HUES6 (cell line): ENCODE measurements at regions not wholly inside any gene's neighbourhood (a gene's known extent, or its start where the extent isn't known, plus 50 kb on each side); places are given as distances from the start of the nearest gene placed in this dataset.

Experiments
- H3K27ac ChIP-seq: 2 replicates; pipeline ENCODE4 v1.7.0; 2013; ENCODE audit warnings: low read depth, mild to moderate bottlenecking, low read length, inconsistent platforms
- H3K27me3 ChIP-seq: 2 replicates; pipeline ENCODE4 v1.6.1; 2013; ENCODE audit warnings: low read length; ENCODE audit not compliant: control insufficient read depth, insufficient read depth
- H3K36me3 ChIP-seq: 2 replicates; pipeline ENCODE4 v1.6.1; 2013; ENCODE audit warnings: low read length; ENCODE audit not compliant: control insufficient read depth, insufficient read depth
- H3K4me1 ChIP-seq: 2 replicates; pipeline ENCODE4 v1.6.1; 2013; ENCODE audit warnings: low read length; ENCODE audit not compliant: control insufficient read depth, insufficient read depth
- H3K4me3 ChIP-seq: 2 replicates; pipeline ENCODE4 v1.5.1; 2013; ENCODE audit warnings: low read depth, low read length
- H3K9ac ChIP-seq: one replicate; pipeline ENCODE4 v1.6.1; 2013; ENCODE audit warnings: mild to moderate bottlenecking, low read length
- H3K9me3 ChIP-seq: 2 replicates; pipeline ENCODE4 v1.6.1; 2013; ENCODE audit warnings: low read depth, low read length; ENCODE audit not compliant: control insufficient read depth, insufficient read depth

DNA sequence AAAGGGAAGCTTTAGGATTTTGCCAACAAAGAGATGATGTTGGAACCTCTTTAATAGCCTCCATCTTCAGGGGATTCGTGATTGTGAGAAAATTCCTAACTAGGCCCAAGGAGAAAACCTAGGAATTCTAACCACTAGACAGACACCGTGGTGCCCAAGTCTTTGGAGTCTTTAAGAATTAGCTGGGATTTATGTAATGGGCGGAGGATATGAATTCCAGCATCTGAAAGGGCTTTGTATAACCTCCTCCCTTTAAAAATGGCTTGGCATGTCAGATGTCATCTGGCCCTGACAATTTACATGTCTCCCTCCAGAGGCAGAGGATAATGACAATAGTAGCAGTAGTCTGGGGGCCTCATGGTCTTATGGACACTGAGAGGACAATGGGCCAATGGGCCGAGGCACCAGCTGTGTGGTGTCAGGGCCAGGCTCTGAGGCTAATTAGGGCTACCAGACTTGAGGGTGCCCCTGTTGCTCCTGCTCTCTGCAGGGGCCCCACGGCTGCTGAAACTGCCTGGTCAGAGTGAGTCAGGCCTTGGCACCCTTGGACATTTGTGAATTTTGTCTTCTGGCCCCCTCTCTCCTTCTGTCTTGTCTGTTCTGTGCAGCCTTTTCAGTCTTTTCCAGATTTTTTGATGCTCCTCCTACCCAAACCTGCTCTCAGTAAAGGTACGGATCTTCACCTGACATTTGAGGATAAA, 113.9 kb downstream of the EDN1 start:
- Histone ChIP-seq H3K9ac (no peak overlapping the region), H3K4me3 (no peak overlapping the region), H3K27ac (no peak overlapping the region), H3K9me3 (no peaks in the 10 kb centered on the region), H3K36me3 (no peaks in the 10 kb centered on the region), H3K4me1 (no peaks in the 10 kb centered on the region), H3K27me3 (no peaks in the 10 kb centered on the region)

DNA sequence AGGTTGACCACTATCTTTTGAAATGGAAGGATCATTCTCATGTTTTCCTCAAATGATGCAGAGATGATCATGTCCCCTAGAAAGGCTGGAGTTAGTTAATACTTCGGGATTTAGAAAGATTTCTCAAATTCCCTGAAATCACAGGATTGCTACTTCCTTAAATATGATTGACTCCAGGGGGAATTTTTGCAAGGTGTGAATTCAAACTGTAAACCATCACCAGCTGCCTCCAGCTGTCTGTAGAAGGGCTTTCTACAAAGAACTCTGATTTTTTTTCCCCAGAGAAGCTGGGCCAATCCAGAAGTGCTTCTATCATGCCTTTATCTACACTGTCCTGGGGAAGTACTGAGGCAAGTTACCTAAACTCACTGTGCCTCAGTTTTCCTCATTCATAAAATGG, 114.5 kb downstream of the EDN1 start:
- Histone ChIP-seq H3K4me3 (no peak overlapping the region), H3K9me3 (no peaks in the 10 kb centered on the region), H3K27me3 (no peaks in the 10 kb centered on the region), H3K9ac (no peak overlapping the region), H3K36me3 (no peaks in the 10 kb centered on the region), H3K4me1 (no peaks in the 10 kb centered on the region), H3K27ac (no peak overlapping the region)

DNA sequence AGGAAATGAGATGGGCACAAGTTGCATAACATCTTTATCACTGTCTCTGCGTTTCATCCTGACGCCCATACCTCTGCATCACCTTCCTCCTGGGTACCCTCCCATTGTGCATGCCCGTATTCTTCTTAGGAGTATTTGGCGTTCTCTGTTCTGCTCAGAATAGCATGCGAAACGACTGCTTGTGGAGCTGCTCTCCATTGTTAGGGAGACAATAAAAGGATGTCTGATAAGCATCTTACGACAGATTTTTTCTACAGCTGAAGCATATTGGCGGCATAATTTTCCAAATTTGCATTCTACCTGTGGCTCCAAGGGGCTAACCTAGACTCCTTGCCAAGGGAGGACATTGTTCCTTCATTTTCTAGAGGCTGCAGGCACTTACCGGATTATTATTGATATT, 118.6 kb downstream of the EDN1 start:
- no peaks in the 10 kb centered on the region for H3K4me1 ChIP-seq

DNA sequence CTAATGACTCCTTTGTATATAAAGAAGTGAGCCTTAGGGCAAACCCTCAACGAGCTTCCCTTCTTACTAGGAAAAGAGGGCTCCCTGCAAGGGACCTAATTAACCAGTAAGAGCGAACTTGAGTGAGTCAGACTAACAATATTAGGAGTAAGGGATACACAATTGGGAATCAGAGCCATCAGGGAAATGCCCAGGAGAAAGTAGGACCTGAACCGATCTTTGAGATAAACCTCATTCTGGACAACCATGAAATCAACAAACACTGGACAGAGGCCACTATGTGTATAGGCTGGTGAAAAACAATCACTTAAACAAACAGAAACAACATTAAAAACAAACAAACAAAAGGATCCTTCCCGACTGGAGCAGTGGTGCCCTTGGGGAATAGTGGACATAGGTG, 120.8 kb downstream of the EDN1 start:
- H3K9me3 ChIP-seq: no peaks in the 10 kb centered on the region
- H3K9ac ChIP-seq: no peak overlapping the region
- no peak overlapping the region for H3K27ac ChIP-seq
- no peaks in the 10 kb centered on the region for H3K4me1 ChIP-seq
- no peaks in the 10 kb centered on the region for H3K27me3 ChIP-seq
- no peaks in the 10 kb centered on the region for H3K36me3 ChIP-seq
- H3K4me3 ChIP-seq: no peak overlapping the region

More for the DNA sequence above, 118.6 kb downstream of the EDN1 start:
- Histone ChIP-seq H3K9ac (no peak overlapping the region), H3K27ac (no peak overlapping the region), H3K36me3 (no peaks in the 10 kb centered on the region), H3K9me3 (no peaks in the 10 kb centered on the region), H3K4me3 (no peak overlapping the region), H3K27me3 (no peaks in the 10 kb centered on the region)

DNA sequence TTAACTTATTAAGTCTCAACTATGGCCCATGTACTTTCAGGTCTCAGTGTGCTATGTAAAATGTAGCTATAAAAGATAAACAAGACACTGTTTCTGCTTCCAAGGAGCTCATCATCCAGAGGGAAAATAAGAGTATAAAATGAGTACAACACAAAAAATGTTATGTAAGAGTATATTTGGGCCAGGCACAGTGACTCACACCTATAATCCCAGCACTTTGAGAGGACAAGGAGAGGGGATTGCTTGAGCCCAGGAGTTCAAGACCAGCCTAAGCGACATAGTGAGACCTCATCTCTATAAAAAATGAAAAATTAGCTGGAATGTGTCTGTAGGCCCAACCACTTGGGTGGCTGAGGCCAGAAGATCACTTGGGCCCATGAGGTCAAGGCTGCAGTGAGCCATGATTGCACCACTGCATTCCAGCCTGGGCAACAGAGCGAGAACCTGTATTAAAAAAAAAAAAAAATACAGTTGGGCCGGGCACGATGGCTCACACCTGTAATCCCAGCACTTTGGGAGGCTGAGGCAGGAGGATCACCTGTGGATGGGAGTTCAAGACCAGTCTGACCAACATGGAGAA, 124.0 kb downstream of the EDN1 start:
- Histone ChIP-seq H3K9ac (no peak overlapping the region), H3K36me3 (no peaks in the 10 kb centered on the region), H3K27me3 (no peaks in the 10 kb centered on the region), H3K9me3 (peaks cover 4% of the 10 kb centered on the region), H3K27ac (no peak overlapping the region), H3K4me1 (no peaks in the 10 kb centered on the region), H3K4me3 (no peak overlapping the region)

DNA sequence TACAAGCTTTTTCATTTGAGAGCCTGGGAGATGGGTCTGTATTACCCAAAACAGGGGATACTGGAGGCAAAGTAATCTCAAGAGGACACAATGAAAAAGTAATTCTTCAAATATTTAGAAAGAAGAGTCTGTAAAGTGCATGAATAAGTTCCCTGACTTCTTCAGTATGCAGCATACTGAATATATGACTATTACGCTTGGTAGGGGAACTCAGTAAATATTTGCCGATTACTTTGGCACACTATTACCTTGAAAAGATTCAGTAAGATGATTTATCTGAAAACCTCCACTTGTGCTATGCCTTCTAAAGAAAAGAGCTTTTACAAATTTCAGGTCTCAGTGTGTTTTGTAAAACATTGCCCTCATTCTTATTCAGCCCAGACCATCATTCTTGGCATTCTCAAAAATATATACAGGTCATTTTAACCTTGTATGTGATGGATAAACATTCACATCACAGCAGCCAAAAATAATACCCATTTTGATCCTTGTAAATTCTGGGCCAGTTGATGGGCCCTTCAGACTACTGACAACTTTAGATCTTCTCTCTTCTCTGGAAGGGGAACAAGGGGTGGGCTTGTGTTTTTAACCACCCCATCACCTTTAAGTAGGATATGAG, 125.9 kb downstream of the EDN1 start:
- Histone ChIP-seq H3K4me3 (no peak overlapping the region), H3K27ac (no peak overlapping the region), H3K36me3 (no peaks in the 10 kb centered on the region), H3K9me3 (peaks cover 4% of the 10 kb centered on the region), H3K4me1 (no peaks in the 10 kb centered on the region), H3K27me3 (no peaks in the 10 kb centered on the region), H3K9ac (no peak overlapping the region)

DNA sequence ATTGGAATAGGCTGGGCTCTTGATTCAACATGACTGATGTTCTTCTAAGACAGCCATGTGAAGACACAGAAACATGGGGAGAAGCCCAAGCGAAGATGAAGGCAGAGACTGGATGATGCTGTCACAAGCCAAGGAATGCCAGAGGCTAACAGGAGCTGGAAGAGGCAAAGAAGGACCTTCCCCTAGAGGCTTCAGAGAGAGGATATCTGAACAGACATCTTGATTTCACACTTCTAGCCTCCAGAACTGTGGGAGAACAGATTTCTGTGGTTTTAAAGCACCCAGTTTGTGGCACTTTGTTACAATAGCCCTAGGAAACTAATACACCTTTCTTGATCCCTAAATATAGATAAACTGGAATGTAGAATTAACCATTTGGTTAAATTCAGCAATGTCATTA, 127.0 kb downstream of the EDN1 start:
- Histone ChIP-seq H3K4me3 (no peak overlapping the region), H3K4me1 (no peaks in the 10 kb centered on the region), H3K27ac (no peak overlapping the region), H3K9ac (no peak overlapping the region), H3K9me3 (peaks cover 4% of the 10 kb centered on the region), H3K27me3 (no peaks in the 10 kb centered on the region), H3K36me3 (no peaks in the 10 kb centered on the region)

DNA sequence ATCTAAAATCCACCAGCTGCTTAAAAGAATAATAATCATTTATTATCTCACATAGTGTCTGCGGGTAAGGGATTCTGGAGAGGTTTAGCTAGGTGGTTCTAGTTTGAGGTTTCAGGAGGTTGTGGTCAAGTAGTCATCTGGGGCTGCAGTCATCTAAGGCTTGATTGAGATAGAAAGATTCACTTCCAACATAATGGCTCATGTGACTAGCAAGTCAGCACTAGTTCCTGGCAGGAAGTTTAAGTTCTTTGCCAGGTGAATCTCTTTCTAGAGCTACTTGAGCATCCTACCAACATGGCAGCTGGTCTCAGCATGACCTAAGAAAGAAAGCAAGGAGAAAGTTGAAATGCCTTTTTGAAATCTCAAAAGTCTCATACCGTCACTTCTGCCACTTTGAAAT, 128.8 kb downstream of the EDN1 start:
- Histone ChIP-seq H3K27ac (no peak overlapping the region), H3K9ac (no peak overlapping the region), H3K27me3 (no peaks in the 10 kb centered on the region), H3K9me3 (peaks cover 4% of the 10 kb centered on the region), H3K4me1 (no peaks in the 10 kb centered on the region), H3K36me3 (no peaks in the 10 kb centered on the region), H3K4me3 (no peak overlapping the region)

DNA sequence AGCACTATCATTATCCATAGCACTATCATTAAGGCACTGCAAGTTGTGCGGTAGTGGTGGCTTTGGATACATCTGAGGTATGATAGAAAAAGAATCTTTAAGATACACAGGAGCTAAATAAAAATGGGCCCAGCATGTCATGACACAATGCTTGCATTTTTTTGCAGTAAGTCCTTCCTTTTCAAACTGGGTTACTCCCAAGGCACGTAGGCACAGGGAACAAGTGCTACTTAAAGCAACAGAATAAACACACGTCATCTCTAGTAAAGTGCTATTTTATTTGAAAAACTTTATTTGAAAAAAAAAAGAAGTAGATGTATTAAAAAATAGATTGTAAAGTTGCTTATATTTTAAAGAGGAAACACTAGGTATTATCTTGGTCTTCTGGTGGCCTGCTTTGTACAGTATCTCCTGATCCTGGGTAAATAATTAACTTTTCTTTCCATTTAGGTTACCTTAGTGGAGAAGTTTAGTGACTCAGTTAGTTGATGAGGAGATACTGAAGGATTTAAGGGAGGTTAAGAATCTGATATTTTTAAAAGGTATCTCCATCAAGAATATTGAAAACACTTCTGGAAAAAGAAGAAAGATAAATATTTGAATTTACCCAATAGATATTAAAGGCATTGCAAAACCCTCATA, 129.6 kb downstream of the EDN1 start:
- Histone ChIP-seq H3K9ac (no peak overlapping the region), H3K27ac (no peak overlapping the region), H3K27me3 (no peaks in the 10 kb centered on the region), H3K36me3 (no peaks in the 10 kb centered on the region), H3K4me3 (no peak overlapping the region), H3K4me1 (no peaks in the 10 kb centered on the region), H3K9me3 (peaks cover 4% of the 10 kb centered on the region)

DNA sequence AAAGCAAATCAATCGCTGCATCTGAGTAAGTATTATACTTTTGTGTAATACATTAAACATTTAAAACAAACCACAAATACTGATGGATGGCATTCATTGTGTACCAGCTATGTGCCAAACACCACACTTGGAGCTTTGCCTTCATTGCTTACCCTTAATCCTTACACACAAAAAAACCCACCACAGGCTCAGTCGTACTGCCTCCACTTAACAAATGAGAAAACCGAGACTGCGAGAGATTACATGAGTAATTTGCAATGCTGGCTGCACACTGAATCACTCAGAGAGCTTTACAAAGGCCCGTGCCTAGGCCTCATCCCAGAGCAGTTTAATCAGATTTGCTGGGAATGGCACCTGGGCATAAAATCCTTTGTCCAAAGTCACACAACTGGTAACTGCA, 130.5 kb downstream of the EDN1 start:
- Histone ChIP-seq H3K36me3 (no peaks in the 10 kb centered on the region), H3K27ac (no peak overlapping the region), H3K9me3 (peaks cover 4% of the 10 kb centered on the region), H3K27me3 (no peaks in the 10 kb centered on the region), H3K9ac (no peak overlapping the region), H3K4me3 (no peak overlapping the region), H3K4me1 (no peaks in the 10 kb centered on the region)

DNA sequence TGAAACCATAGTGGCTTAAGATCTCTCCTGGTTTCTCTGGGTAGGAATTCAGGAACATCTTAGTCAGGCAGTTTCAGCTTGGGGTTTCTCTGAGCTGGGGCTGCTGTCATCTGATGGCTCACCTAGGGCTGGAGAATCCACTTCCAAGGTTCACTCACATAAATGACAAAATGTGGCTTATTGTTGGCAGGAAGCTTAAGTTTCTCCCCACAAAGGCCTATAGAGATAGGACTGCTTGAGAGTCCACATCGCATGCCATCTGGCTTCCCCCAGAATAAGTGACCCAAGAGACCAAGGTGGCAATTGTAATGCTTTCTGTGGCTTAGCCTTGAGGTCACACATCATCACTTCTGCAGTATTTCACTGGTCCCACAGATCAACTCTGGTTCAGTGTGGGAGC, 131.4 kb downstream of the EDN1 start:
- Histone ChIP-seq H3K27ac (no peak overlapping the region), H3K27me3 (no peaks in the 10 kb centered on the region), H3K36me3 (no peaks in the 10 kb centered on the region), H3K4me1 (peaks cover 8% of the 10 kb centered on the region), H3K9ac (no peak overlapping the region), H3K4me3 (no peak overlapping the region), H3K9me3 (peaks cover 4% of the 10 kb centered on the region)
